Panc1 (cell line): ENCODE measurements at regions not wholly inside any gene's neighbourhood (a gene's known extent, or its start where the extent isn't known, plus 50 kb on each side); places are given as distances from the start of the nearest gene placed in this dataset.

Experiments
- ATAC-seq: fragments of 200-7000 bp; cut with Tn5 transposase; 2 replicates; pipeline ENCODE4 v1.9.1; 2020; ENCODE audit warnings: mild to moderate bottlenecking, moderate library complexity
- BruUV-seq: library from RNA; stranded (reverse); fragments of 400-500 nt; replicated peaks from 2 replicates; lab custom pipeline; 2021; lab: Mats Ljungman, UMichigan
- CTCF ChIA-PET: fragments of 300-600 bp; sonication (Branson Sonifier 250); formaldehyde crosslinking; loops from one replicate; lab custom pipeline; 2022; ENCODE audit warnings: antibody characterized with exemption; lab: Charles Lee
- POLR2A ChIA-PET: fragments of 300-600 bp; sonication (Branson Sonifier 250); formaldehyde crosslinking; loops from one replicate; lab custom pipeline; 2022; ENCODE audit warnings: antibody characterized with exemption; lab: Charles Lee
- DNase-seq: peaks from one replicate; pipeline ENCODE4 v3.0.0-alpha.2; 2010; ENCODE audit warnings: low read depth, low spot score
- H3K27ac ChIP-seq: 2 replicates; pipeline ENCODE4 v1.5.1; 2011; ENCODE audit warnings: mild to moderate bottlenecking, low read length, inconsistent platforms
- H3K27me3 ChIP-seq: fragments of 200-500 bp; sonication (Bioruptor generic); 2 replicates; pipeline ENCODE4 v1.6.0; 2014; ENCODE audit warnings: low read length, inconsistent platforms; ENCODE audit not compliant: control insufficient read depth, insufficient read depth
- H3K36me3 ChIP-seq: fragments of 200-500 bp; sonication (Bioruptor generic); 2 replicates; pipeline ENCODE4 v1.5.1; 2014; ENCODE audit warnings: inconsistent platforms, mild to moderate bottlenecking, low read length, moderate library complexity; ENCODE audit not compliant: control insufficient read depth, insufficient read depth
- H3K4me1 ChIP-seq: 2 replicates; pipeline ENCODE4 v1.5.1; 2011; ENCODE audit warnings: inconsistent platforms, mild to moderate bottlenecking, low read length, moderate library complexity; ENCODE audit not compliant: control insufficient read depth, insufficient read depth
- H3K4me3 ChIP-seq, 2 experiments: 2 replicates each; pipeline ENCODE4 v1.5.1; 2011 to 2012; ENCODE audit warnings: low read depth in 2 of 2, low read length in 2 of 2, mild to moderate bottlenecking in 2 of 2, inconsistent platforms in 1 of 2, moderate library complexity in 1 of 2
- H3K9me3 ChIP-seq: fragments of 200-500 bp; sonication (Bioruptor generic); 2 replicates; pipeline ENCODE4 v1.5.1; 2014; ENCODE audit warnings: low read depth, mild to moderate bottlenecking, inconsistent platforms, low read length, moderate library complexity; ENCODE audit not compliant: control insufficient read depth, insufficient read depth
- POLR2AphosphoS5 ChIP-seq: IDR thresholded peaks from 2 replicates; pipeline ENCODE4 v1.6.1; 2012; ENCODE audit warnings: mild to moderate bottlenecking, low read depth, low read length, moderate library complexity
- SIN3A ChIP-seq: IDR thresholded peaks from 2 replicates; pipeline ENCODE4 v1.6.1; 2012; ENCODE audit warnings: low read depth, mild to moderate bottlenecking, low read length, moderate library complexity, borderline replicate concordance; ENCODE audit not compliant: insufficient read depth
- TCF7L2 ChIP-seq: IDR thresholded peaks from 2 replicates; pipeline ENCODE4 v1.6.1; 2011; ENCODE audit warnings: mild to moderate bottlenecking, low read depth, low read length, inconsistent platforms
- in situ Hi-C: cut with HindIII; loops from 2 replicates; pipeline ENCODE4 v1.10.0; 2016; ENCODE audit warnings: low sequenced_read_pairs, low pct_unique_long_range_greater_than_20kb
- intact Hi-C: fragments of 100-400 bp; cut with micrococcal nuclease; formaldehyde crosslinking; loops from one replicate; pipeline ENCODE4 v1.10.0; 2022; ENCODE audit not compliant: unreplicated experiment
- TF ChIP-seq, protein P1 (sequence below), 2 experiments: IDR thresholded peaks; 2 replicates each; pipeline ENCODE4 v1.6.1; 2011 to 2012; ENCODE audit warnings: low read depth in 2 of 2, control low read depth in 1 of 2, low read length in 1 of 2, mild to moderate bottlenecking in 1 of 2, moderate library complexity in 1 of 2; ENCODE audit not compliant: insufficient read depth in 1 of 2
- TF ChIP-seq, protein P2 (sequence below): fragments of 450-650 bp; IDR thresholded peaks from 2 replicates; pipeline ENCODE4 v1.5.1; 2017; ENCODE audit warnings: mild to moderate bottlenecking

DNA sequence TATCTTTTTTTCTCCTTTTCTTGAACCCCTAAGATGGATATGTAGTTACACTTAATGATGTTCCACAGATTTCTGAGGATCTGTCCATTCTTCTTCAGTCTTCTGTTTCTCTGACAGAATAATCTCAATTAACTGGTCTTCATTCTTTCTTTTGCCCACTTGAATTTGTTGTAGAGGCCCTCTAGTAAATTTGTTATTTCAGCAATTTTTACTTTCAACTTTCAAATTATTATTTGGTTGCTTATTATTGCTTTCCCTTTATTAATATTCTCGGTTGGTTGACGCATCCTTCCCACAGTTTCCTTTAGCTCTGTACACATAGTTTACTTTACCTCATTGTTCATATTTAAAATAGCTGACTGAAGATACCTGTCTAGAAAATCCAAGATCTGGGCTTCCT lies 1013.7 kb upstream of the CNTN5 start:
- no peaks in the 10 kb centered on the region for H3K4me1 ChIP-seq
- no TSS peak for BruUV-seq
- no peak for ATAC-seq
- DNase-seq = no peak
- no peak overlapping the region for H3K27ac ChIP-seq
- POLR2A ChIA-PET = no interaction called here
- intact Hi-C loops = no loop called here
- TF ChIP-seq, protein P1, sequence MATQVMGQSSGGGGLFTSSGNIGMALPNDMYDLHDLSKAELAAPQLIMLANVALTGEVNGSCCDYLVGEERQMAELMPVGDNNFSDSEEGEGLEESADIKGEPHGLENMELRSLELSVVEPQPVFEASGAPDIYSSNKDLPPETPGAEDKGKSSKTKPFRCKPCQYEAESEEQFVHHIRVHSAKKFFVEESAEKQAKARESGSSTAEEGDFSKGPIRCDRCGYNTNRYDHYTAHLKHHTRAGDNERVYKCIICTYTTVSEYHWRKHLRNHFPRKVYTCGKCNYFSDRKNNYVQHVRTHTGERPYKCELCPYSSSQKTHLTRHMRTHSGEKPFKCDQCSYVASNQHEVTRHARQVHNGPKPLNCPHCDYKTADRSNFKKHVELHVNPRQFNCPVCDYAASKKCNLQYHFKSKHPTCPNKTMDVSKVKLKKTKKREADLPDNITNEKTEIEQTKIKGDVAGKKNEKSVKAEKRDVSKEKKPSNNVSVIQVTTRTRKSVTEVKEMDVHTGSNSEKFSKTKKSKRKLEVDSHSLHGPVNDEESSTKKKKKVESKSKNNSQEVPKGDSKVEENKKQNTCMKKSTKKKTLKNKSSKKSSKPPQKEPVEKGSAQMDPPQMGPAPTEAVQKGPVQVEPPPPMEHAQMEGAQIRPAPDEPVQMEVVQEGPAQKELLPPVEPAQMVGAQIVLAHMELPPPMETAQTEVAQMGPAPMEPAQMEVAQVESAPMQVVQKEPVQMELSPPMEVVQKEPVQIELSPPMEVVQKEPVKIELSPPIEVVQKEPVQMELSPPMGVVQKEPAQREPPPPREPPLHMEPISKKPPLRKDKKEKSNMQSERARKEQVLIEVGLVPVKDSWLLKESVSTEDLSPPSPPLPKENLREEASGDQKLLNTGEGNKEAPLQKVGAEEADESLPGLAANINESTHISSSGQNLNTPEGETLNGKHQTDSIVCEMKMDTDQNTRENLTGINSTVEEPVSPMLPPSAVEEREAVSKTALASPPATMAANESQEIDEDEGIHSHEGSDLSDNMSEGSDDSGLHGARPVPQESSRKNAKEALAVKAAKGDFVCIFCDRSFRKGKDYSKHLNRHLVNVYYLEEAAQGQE (IDR thresholded peaks at IDR 0.05; ENCODE audit: insufficient read depth in 1 of 2, low read depth in 2 of 2, low read length in 1 of 2) = no peak
- TF ChIP-seq, protein P2, sequence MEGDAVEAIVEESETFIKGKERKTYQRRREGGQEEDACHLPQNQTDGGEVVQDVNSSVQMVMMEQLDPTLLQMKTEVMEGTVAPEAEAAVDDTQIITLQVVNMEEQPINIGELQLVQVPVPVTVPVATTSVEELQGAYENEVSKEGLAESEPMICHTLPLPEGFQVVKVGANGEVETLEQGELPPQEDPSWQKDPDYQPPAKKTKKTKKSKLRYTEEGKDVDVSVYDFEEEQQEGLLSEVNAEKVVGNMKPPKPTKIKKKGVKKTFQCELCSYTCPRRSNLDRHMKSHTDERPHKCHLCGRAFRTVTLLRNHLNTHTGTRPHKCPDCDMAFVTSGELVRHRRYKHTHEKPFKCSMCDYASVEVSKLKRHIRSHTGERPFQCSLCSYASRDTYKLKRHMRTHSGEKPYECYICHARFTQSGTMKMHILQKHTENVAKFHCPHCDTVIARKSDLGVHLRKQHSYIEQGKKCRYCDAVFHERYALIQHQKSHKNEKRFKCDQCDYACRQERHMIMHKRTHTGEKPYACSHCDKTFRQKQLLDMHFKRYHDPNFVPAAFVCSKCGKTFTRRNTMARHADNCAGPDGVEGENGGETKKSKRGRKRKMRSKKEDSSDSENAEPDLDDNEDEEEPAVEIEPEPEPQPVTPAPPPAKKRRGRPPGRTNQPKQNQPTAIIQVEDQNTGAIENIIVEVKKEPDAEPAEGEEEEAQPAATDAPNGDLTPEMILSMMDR = no peak
- TF ChIP-seq TCF7L2 (no peak), POLR2AphosphoS5 (no peak), SIN3A (no peak)
- CTCF ChIA-PET = no interaction called here
- no peaks in the 10 kb centered on the region for H3K9me3 ChIP-seq
- H3K27me3 ChIP-seq = no peaks in the 10 kb centered on the region
- H3K4me3 ChIP-seq = no peak overlapping the region
- H3K36me3 ChIP-seq = no peaks in the 10 kb centered on the region
- in situ Hi-C loops = no loop called here

DNA sequence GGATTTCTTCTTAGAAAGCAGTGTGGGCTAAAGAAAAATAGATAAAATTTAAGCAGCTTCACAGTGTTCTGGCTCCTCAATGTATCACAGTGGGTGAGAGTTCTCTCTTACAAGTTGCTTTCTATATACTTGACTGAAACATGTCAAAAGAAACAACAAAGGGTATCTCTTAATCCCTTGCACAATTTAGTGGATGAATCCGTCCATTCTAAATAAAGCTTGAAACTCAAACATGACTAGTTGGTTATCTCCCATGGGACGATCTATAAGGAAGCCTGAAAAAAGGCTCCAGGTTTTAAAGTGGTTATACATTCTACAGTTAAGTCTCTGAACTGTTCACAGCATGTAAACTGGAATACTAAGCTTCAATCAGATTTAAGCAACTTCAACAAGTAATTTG lies 993.1 kb upstream of the CNTN5 start:
- Histone ChIP-seq H3K27ac (no peak overlapping the region), H3K4me3 (no peak overlapping the region), H3K4me1 (no peaks in the 10 kb centered on the region), H3K36me3 (no peaks in the 10 kb centered on the region), H3K27me3 (no peaks in the 10 kb centered on the region), H3K9me3 (peaks cover 10% of the 10 kb centered on the region; the same call in 1 of the 2 replicates)
- ATAC-seq (no peak), DNase-seq (no peak)
- ChIA-PET CTCF (no interaction called here), POLR2A (no interaction called here)
- intact Hi-C loops = no loop called here
- TF ChIP-seq POLR2AphosphoS5 (no peak), SIN3A (no peak), TCF7L2 (no peak)
- TF ChIP-seq, protein P1 (IDR thresholded peaks at IDR 0.05; ENCODE audit: insufficient read depth in 1 of 2, low read depth in 2 of 2, low read length in 1 of 2) = no peak
- TF ChIP-seq, protein P2 = no peak
- BruUV-seq = no TSS peak
- in situ Hi-C loops = no loop called here
